GM19035 (cell line): ENCODE measurements at regions not wholly inside any gene's neighbourhood (a gene's known extent, or its start where the extent isn't known, plus 50 kb on each side); places are given as distances from the start of the nearest gene placed in this dataset.

ENCODE experiments used
- ATAC-seq: cut with Tn5 transposase; IDR thresholded peaks from one replicate; pipeline ENCODE4 v1.9.1; 2021; ENCODE audit not compliant: unreplicated experiment

- ATAC-seq: no peak
Measured at GRCh38 chr12:118748478-118749380, 232.6 kb upstream of the SRRM4 start.

DNA sequence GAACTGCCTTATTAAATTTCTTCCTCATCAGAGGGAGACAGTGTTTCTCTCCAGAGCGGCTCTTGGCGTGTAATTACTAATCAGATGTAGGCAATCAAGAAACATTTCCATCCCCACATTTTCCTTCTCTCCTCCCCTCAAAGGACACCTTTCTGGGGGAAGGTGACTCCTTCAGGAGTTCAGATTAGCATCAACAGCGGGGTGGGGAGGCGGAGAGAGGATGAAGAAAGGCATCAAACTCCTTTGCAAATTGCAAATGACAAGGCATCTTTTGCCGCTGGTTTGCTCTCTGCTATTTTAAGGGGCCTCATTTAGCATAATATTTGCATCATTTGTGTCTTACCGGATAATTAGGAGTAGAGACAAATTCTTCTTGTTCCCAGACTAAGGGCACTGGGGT, 231.7 kb upstream of the SRRM4 start:
- no peak for ATAC-seq

GRCh38 chr12:118750666-118751065, 230.7 kb upstream of the SRRM4 start:
- no peak for ATAC-seq

DNA sequence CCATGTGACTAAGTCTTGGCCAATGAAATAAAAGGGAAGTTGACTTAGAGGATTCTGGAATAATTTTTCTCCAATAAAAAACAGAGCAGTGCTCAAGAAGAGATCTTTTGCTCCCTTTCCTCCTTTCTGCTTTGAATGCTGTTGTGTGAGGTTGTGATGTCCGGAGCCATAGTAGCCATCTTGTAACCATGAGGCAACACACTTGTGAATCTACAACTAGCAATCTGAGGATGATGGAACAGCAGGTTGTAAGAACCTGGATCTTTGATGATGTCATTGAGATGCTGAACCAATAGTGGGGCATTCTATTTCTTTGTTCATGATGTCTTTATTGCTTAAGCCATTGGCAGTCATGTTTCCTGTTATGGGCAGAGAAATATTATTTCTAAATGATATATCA, 230.0 kb upstream of the SRRM4 start:
- no peak for ATAC-seq

DNA sequence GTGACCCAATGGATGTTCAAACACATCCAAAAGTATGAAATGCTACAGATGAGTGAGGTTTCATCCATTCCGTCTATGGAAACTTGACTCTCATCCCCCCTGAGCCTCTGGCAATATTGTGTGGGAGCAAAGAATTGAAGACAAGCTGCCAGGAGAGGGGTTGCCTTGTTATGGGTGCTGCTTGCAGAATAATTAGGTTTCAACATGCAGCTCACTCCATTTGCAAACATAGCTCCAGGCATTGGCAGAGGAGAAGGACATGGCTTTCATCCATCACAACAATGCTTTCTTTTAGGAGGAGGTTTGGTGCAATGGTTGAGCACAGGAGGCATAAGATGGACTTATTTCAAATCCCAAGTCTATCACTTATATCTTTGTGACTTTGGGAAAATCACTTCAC, 220.7 kb upstream of the SRRM4 start:
- ATAC-seq: no peak

GRCh38 chr12:118763234-118763633, 218.1 kb upstream of the SRRM4 start:
- no peak for ATAC-seq

- ATAC-seq: no peak
Measured at GRCh38 chr12:118773956-118774723, 207.2 kb upstream of the SRRM4 start.

GRCh38 chr12:118777504-118777903, 203.8 kb upstream of the SRRM4 start:
- ATAC-seq: no peak

GRCh38 chr12:118778077-118778476, 203.3 kb upstream of the SRRM4 start:
- ATAC-seq: no peak

- ATAC-seq: no peak
Measured at GRCh38 chr12:118780939-118781338, 200.4 kb upstream of the SRRM4 start.

GRCh38 chr12:118781692-118782091, 199.6 kb upstream of the SRRM4 start:
- no peak for ATAC-seq

DNA sequence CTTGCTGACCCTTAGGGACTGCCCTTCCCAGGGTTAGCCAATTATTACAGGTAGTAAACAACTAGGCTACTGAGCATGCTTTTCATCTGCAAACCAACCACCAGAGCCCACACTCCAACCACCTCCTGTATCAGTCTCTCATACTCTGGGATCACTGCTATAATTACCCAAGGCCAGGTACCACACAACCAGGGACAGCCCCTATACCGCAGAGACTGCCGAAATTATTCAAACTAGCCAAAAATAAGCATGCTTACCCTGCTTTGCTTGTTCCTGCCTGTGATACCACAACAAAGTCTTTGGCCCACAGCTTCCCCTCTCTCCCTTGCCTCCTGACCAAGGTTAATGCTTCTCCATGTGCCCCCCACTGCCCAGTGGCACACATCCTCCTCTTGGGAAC, 197.6 kb upstream of the SRRM4 start:
- no peak for ATAC-seq

- ATAC-seq: no peak
Measured at GRCh38 chr12:118790578-118790977, 190.8 kb upstream of the SRRM4 start.

DNA sequence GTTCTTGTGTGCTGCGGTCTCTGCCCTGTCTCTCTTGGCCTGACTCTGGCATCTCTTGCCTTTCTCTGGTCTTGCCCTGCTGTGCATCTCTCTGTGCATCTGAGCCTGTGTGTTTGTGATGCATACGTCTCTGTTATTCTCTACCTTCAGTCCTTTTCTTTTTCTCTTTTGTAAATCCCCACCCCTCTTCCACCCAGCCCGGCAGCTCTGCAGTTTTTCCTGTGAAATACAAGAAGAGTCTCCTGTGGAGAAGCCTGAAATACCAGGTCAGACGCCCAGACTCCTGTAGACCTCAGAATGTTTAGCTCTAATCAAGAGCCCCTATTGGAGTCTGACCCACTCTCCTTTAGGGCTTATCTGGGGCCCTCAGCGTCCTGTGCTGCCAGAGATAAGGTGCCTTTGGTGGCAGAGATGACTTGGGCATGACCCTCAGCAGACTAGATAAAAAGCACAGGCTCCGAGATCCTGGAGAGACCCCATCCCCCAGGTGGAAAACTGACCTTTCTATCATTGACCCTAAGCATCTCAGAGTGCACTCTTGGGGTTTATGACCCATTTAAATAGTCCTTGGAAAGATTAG, 167.5 kb upstream of the SRRM4 start:
- no peak for ATAC-seq

DNA sequence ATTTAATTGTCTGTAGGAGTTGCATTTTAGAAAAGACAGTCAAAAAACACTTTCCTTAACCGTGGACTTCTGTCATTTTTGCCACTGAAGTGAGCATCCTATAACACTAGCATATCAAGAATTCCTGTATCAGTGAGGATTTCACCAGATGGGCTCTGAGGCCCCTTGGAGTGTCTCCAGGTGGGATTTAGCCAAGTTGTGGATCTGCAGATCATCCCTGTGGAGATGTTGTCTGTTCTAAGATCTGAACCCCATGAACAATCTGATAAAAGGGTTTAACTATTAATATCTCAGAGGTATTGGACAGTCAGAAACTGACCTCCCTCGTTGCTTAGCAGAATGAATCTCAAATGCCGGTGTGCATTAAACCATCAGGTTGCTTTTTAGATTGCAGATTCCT, 165.0 kb upstream of the SRRM4 start:
- ATAC-seq: no peak

DNA sequence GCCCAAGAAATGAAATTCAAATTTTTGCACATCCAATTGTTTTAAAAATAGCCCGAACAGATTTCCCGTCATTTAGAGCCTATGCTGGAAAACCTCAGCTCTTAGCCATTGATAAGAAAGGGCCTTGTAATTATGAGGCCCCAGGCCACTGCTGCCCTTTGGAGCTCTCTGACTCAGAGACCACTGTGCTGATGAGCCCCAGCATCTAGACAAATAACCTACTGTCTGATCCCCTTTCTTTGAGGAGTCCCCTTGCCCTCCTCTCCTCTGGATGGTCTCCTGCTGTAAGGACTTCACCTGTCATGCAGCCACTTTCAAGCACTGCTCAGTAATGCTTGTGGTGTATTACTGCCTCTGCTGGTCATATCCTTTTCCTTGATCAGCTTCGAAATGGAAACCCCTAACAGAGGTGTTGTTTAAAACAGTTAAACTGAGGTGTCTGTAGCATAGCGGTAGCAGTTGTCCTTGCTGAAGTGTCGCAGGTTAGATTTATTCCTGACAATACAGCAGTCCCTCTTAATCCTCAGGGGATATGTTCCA, 159.9 kb upstream of the SRRM4 start:
- no peak for ATAC-seq

DNA sequence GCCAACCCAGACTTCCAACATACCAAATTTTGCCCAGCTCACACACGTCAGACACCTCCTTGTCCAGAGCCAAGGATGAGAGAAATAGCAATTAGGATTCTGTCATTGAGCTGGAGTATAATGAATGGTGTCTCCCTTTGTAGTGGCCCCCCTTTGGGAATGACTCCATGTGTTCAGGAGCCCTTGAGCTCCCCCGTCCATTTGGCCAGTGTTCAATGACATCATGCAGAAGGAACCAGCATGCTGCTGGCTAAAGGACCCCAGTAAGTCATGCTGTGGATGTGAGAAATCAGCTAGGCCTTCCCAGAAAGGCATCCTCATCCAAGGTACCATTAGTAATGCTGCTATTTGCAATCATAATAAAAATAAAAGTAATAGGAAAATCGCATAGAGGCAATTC, 158.8 kb upstream of the SRRM4 start:
- no peak for ATAC-seq

- no peak for ATAC-seq
Measured at GRCh38 chr12:118827047-118827446, 154.3 kb upstream of the SRRM4 start.

DNA sequence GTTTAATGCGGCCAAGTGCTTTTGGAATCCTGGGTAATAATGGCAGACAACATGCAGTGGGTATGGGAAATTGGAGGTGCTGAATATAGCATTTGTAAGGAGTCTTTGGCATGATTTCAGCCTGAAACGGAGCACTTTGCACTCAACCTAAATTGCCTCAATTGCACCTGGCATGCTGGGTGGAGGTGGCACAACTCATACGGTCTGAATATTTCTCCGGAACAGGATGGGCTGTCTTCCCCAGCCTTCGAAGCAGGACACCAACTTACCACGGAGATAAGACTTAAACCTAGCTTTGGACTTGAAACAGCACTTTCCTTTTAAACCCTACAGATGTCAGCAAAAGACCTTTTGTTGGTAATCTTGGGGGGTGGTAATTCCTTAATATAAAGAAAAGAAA, 153.7 kb upstream of the SRRM4 start:
- no peak for ATAC-seq

DNA sequence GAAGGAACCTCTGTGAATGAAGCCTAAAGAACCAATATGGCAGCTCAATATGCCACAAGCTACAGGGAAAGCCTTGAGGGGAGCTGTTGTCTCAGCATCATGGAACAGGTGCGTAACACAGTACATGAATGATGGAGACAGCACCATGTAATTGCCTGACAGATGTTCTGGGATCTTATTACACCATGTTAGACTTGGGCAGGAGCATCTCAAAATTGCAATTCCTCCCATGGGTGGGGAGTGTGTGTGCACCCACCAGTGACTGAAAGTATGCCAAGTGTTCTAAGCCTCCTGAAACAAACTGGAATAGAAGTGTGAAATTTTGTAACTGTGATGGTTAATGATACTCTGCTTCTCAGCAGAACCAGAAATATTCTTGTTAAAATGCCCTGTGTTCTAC, 151.0 kb upstream of the SRRM4 start:
- ATAC-seq: no peak

DNA sequence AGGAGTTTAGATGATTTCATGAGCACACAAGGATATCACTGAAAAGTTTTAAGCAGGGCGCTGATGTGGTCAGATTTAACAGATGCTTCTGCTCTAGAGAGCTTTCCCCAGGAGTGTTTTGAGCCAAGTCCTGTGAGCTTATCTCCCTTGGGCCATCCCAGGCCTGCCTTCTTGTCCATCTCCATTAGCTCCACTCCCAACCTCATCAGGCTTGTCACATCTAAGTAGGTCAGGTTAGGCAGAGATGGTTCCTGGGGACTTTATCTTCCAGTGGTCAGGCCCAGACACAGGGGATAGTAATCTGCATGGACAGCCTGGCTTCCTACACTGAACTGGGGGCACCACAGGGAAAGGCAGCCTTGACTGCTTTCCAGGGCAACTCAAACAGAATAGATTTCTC, 145.4 kb upstream of the SRRM4 start:
- no peak for ATAC-seq

GRCh38 chr12:118840399-118840798, 140.9 kb upstream of the SRRM4 start:
- ATAC-seq: no peak
